ENCODE measurements at regions not wholly inside any gene's neighbourhood (a gene's known extent, or its start where the extent isn't known, plus 50 kb on each side); places are given as distances from the start of the nearest gene placed in this dataset.

- TF ChIP-seq, protein P1, sequence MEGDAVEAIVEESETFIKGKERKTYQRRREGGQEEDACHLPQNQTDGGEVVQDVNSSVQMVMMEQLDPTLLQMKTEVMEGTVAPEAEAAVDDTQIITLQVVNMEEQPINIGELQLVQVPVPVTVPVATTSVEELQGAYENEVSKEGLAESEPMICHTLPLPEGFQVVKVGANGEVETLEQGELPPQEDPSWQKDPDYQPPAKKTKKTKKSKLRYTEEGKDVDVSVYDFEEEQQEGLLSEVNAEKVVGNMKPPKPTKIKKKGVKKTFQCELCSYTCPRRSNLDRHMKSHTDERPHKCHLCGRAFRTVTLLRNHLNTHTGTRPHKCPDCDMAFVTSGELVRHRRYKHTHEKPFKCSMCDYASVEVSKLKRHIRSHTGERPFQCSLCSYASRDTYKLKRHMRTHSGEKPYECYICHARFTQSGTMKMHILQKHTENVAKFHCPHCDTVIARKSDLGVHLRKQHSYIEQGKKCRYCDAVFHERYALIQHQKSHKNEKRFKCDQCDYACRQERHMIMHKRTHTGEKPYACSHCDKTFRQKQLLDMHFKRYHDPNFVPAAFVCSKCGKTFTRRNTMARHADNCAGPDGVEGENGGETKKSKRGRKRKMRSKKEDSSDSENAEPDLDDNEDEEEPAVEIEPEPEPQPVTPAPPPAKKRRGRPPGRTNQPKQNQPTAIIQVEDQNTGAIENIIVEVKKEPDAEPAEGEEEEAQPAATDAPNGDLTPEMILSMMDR (IDR thresholded peaks at IDR 0.05), result no peak
- TF ChIP-seq POLR2A (IDR thresholded peaks at IDR 0.05), result no peak
Measured at GRCh38 chr12:102297412-102297811, 99.8 kb upstream of the PMCH start.
